ENCODE measurements at regions not wholly inside any gene's neighbourhood (a gene's known extent, or its start where the extent isn't known, plus 50 kb on each side); places are given as distances from the start of the nearest gene placed in this dataset.
"Not testable (repeated sequence)": the region's sequence is repeated elsewhere in the genome, so short reads cannot be mapped to it uniquely, and the experiment has no call there.

DNA sequence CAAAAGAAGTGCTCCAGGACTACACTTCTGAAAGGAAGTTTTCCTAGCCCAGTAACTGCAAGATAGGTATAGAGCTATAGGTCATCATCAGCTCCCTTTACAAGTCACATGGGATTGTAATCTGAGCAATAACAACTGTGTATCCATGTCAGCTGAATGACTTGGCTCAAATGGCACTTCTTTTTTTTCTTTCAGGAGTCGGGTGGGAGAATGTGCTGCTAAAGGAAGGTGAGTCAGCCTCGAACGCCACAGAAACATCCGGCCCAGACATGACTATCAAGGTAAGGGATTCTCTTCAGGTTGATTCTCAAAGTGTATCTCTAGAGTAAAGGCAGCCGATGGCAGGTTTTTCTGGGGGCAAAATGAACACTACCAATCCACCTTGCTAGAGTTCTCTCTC lies 192.2 kb downstream of the C9orf152 start:
- no peak for TF ChIP-seq EZH2 (IDR thresholded peaks at IDR 0.05; ENCODE audit: borderline replicate concordance)
- TF ChIP-seq EZH2phosphoT487 (IDR thresholded peaks at IDR 0.05; ENCODE audit: low read depth, severe bottlenecking, unreplicated experiment): no peak
- TF ChIP-seq CTCF (IDR thresholded peaks at IDR 0.05; ENCODE audit: poor library complexity): no peak
- no peaks in the 10 kb centered on the region for H3K4me1 ChIP-seq (ENCODE audit: insufficient read depth)
- H4K20me1 ChIP-seq (ENCODE audit: insufficient read depth, poor library complexity, severe bottlenecking): no peaks in the 10 kb centered on the region
- 89% methylated on average over 5 of the region's 5 CpGs for WGBS (ENCODE audit: low lambda C conversion rate, missing lambda C conversion rate)
- H3K27me3 ChIP-seq: no peaks in the 10 kb centered on the region
- no peaks in the 10 kb centered on the region for H3K79me2 ChIP-seq
- H3K27ac ChIP-seq: no peak overlapping the region
- H3K4me2 ChIP-seq: no peak overlapping the region
- no peak for DNase-seq (ENCODE audit: low spot score)
- H3K4me3 ChIP-seq: no peak overlapping the region
- no peaks in the 10 kb centered on the region for H3K9me3 ChIP-seq (ENCODE audit: low read depth)
- H2AFZ ChIP-seq: no peak overlapping the region
- no peaks in the 10 kb centered on the region for H3K36me3 ChIP-seq (replicated peaks; ENCODE audit: insufficient read depth, low read depth)
- H3K9me2 ChIP-seq (replicated peaks; ENCODE audit: insufficient read depth): no peaks in the 10 kb centered on the region

DNA sequence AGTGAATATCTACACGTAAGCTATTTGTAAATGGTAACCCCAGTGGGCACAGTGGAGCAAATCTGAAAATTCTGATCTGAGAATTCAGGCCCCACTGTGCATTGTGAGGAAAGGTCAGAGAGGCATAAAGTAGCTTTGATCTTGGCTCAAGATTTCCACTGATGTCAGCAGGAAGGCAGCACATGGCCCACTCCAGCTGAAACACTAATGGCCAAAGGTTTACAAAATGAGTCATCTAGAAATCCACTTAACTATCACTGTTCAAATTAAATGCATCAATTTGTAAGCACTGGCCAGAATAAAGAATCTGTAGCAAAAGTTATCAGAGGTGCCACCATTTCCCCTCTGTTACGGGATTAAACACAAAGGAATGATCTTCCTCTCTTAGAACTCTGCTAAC lies 191.6 kb downstream of the C9orf152 start:
- no peak for DNase-seq (ENCODE audit: low spot score)
- 90% methylated on average over 2 of the region's 2 CpGs for WGBS (ENCODE audit: low lambda C conversion rate, missing lambda C conversion rate)
- Histone ChIP-seq H3K4me1 (ENCODE audit: insufficient read depth) (no peaks in the 10 kb centered on the region), H3K36me3 (replicated peaks; ENCODE audit: insufficient read depth, low read depth) (no peaks in the 10 kb centered on the region), H3K9me2 (replicated peaks; ENCODE audit: insufficient read depth) (no peaks in the 10 kb centered on the region), H3K79me2 (no peaks in the 10 kb centered on the region), H3K9me3 (ENCODE audit: low read depth) (no peaks in the 10 kb centered on the region), H3K4me3 (no peak overlapping the region), H3K27ac (no peak overlapping the region), H3K27me3 (no peaks in the 10 kb centered on the region), H4K20me1 (ENCODE audit: insufficient read depth, poor library complexity, severe bottlenecking) (no peaks in the 10 kb centered on the region), H2AFZ (no peak overlapping the region), H3K4me2 (no peak overlapping the region)
- no peak for TF ChIP-seq EZH2 (IDR thresholded peaks at IDR 0.05; ENCODE audit: borderline replicate concordance)
- no peak for TF ChIP-seq CTCF (IDR thresholded peaks at IDR 0.05; ENCODE audit: poor library complexity)
- TF ChIP-seq EZH2phosphoT487 (IDR thresholded peaks at IDR 0.05; ENCODE audit: low read depth, severe bottlenecking, unreplicated experiment): no peak

- H3K27me3 ChIP-seq; H3K4me3 ChIP-seq; DNase-seq (ENCODE audit: low spot score); H3K9me2 ChIP-seq (replicated peaks; ENCODE audit: insufficient read depth); H3K36me3 ChIP-seq (replicated peaks; ENCODE audit: insufficient read depth, low read depth); H3K4me2 ChIP-seq; H3K4me1 ChIP-seq (ENCODE audit: insufficient read depth); H4K20me1 ChIP-seq (ENCODE audit: insufficient read depth, poor library complexity, severe bottlenecking); H3K27ac ChIP-seq; H3K9me3 ChIP-seq (ENCODE audit: low read depth); H2AFZ ChIP-seq; H3K79me2 ChIP-seq: not testable (repeated sequence)
- WGBS (ENCODE audit: low lambda C conversion rate, missing lambda C conversion rate): 81% methylated on average over 4 of the region's 4 CpGs
Measured at GRCh38 chr9:110020216-110020615, 187.7 kb downstream of the C9orf152 start.

DNA sequence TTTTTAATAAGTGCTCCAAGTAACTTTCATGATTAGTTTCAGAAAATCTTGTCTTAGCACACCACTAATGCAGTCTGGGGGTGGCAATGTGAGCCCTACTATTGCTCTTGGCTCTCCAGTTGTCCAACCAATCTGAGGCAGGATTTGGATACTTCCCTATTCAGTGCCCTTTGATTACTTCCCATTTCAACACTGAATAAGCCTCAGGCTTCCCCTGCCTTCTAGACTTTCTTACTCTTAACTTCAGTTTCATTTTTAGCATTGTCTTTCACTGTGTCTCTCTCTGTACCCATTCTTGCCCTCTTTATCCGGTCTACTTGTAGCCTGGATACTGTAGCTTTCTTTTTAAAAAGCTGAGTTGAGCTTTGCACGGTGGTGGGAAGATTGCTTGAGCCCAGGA lies 186.1 kb downstream of the C9orf152 start:
- Histone ChIP-seq H3K79me2 (no peaks in the 10 kb centered on the region), H3K4me1 (ENCODE audit: insufficient read depth) (no peaks in the 10 kb centered on the region), H3K4me3 (no peak overlapping the region), H4K20me1 (ENCODE audit: insufficient read depth, poor library complexity, severe bottlenecking) (no peaks in the 10 kb centered on the region), H3K4me2 (no peak overlapping the region), H3K27me3 (no peaks in the 10 kb centered on the region), H2AFZ (no peak overlapping the region), H3K27ac (no peak overlapping the region), H3K9me3 (ENCODE audit: low read depth) (no peaks in the 10 kb centered on the region), H3K36me3 (replicated peaks; ENCODE audit: insufficient read depth, low read depth) (no peaks in the 10 kb centered on the region), H3K9me2 (replicated peaks; ENCODE audit: insufficient read depth) (no peaks in the 10 kb centered on the region)
- DNase-seq (ENCODE audit: low spot score): no peak
- WGBS (ENCODE audit: low lambda C conversion rate, missing lambda C conversion rate): 82% methylated on average over 2 of the region's 2 CpGs
- TF ChIP-seq CTCF (IDR thresholded peaks at IDR 0.05; ENCODE audit: poor library complexity) (no peak), EZH2 (IDR thresholded peaks at IDR 0.05; ENCODE audit: borderline replicate concordance) (no peak), EZH2phosphoT487 (IDR thresholded peaks at IDR 0.05; ENCODE audit: low read depth, severe bottlenecking, unreplicated experiment) (no peak)

- DNase-seq (ENCODE audit: low spot score); H3K9me3 ChIP-seq (ENCODE audit: low read depth); H3K4me3 ChIP-seq; H3K27me3 ChIP-seq; H3K36me3 ChIP-seq (replicated peaks; ENCODE audit: insufficient read depth, low read depth); H3K4me1 ChIP-seq (ENCODE audit: insufficient read depth); H3K9me2 ChIP-seq (replicated peaks; ENCODE audit: insufficient read depth); H2AFZ ChIP-seq; H4K20me1 ChIP-seq (ENCODE audit: insufficient read depth, poor library complexity, severe bottlenecking); H3K27ac ChIP-seq; H3K4me2 ChIP-seq; H3K79me2 ChIP-seq: not testable (repeated sequence)
- WGBS (ENCODE audit: low lambda C conversion rate, missing lambda C conversion rate): over 99% methylated on average over 8 of the region's 8 CpGs
Measured at GRCh38 chr9:110023221-110023620, 184.7 kb downstream of the C9orf152 start.

Measured in hepatocyte (in vitro differentiated cells).